HepG2 (cell line): ENCODE measurements at regions not wholly inside any gene's neighbourhood (a gene's known extent, or its start where the extent isn't known, plus 50 kb on each side); places are given as distances from the start of the nearest gene placed in this dataset.
A peak's percentile ranks its signal among the peaks of the same experiment; 100 is the strongest.

Experiments
- BRD4 ChIP-seq: sonication (generic); formaldehyde crosslinking; IDR thresholded peaks from 2 replicates; pipeline ENCODE4 v1.4.0; 2020; ENCODE audit warnings: missing genetic modification reagents
- BRF2 ChIP-seq: sonication (generic); formaldehyde crosslinking; IDR thresholded peaks from 2 replicates; pipeline ENCODE4 v1.8.1; 2022; ENCODE audit warnings: mild to moderate bottlenecking, missing genetic modification reagents
- FOXC1 ChIP-seq: sonication (generic); formaldehyde crosslinking; IDR thresholded peaks from 2 replicates; pipeline ENCODE4 v1.8.0; 2022; ENCODE audit warnings: mild to moderate bottlenecking, missing genetic modification reagents, borderline replicate concordance
- MXI1 ChIP-seq: IDR thresholded peaks from 3 replicates; pipeline ENCODE4 v1.6.1; 2012; ENCODE audit warnings: low read depth, low read length, inconsistent platforms, borderline replicate concordance
- POLR2AphosphoS2 ChIP-seq: IDR thresholded peaks from 2 replicates; pipeline ENCODE4 v1.6.1; 2011; ENCODE audit warnings: low read depth, low read length, improper control_type of control experiment
- PTBP1 ChIP-seq: fragments of 200-400 bp; formaldehyde crosslinking; IDR thresholded peaks from 2 replicates; pipeline ENCODE4 v1.6.1; 2018; ENCODE audit warnings: low read length, low read depth; ENCODE audit not compliant: poor library complexity, severe bottlenecking
- RARG ChIP-seq: sonication (generic); formaldehyde crosslinking; IDR thresholded peaks from 2 replicates; pipeline ENCODE4 v1.4.0; 2020; ENCODE audit warnings: low read depth, mild to moderate bottlenecking, missing genetic modification reagents
- RERE ChIP-seq: IDR thresholded peaks from 2 replicates; pipeline ENCODE4 v1.6.1; 2016; ENCODE audit warnings: low read depth, missing genetic modification reagents, missing compliant biosample characterization
- SP4 ChIP-seq: sonication (generic); formaldehyde crosslinking; IDR thresholded peaks from 2 replicates; pipeline ENCODE4 v1.8.1; 2023; ENCODE audit warnings: mild to moderate bottlenecking, missing genetic modification reagents
- XBP1 ChIP-seq: sonication (generic); formaldehyde crosslinking; IDR thresholded peaks from 2 replicates; pipeline ENCODE4 v1.5.0; 2020; ENCODE audit warnings: missing genetic modification reagents
- ZFP37 ChIP-seq: sonication (generic); formaldehyde crosslinking; IDR thresholded peaks from 2 replicates; pipeline ENCODE4 v1.4.0; 2020; ENCODE audit warnings: missing genetic modification reagents, borderline replicate concordance
- ZMYM2 ChIP-seq: sonication (generic); formaldehyde crosslinking; IDR thresholded peaks from 2 replicates; pipeline ENCODE4 v1.8.0; 2022; ENCODE audit warnings: mild to moderate bottlenecking, missing genetic modification reagents
- ZNF563 ChIP-seq: sonication (generic); formaldehyde crosslinking; IDR thresholded peaks from 2 replicates; pipeline ENCODE4 v1.8.0; 2022; ENCODE audit warnings: mild to moderate bottlenecking, moderate library complexity, missing genetic modification reagents
- ZNF672 ChIP-seq: sonication (generic); formaldehyde crosslinking; IDR thresholded peaks from 2 replicates; pipeline ENCODE4 v1.8.1; 2022; ENCODE audit warnings: missing genetic modification reagents
- ZNF687 ChIP-seq: sonication (generic); formaldehyde crosslinking; IDR thresholded peaks from 2 replicates; pipeline ENCODE4 v1.5.1; 2020; ENCODE audit warnings: mild to moderate bottlenecking, missing genetic modification reagents, moderate library complexity
- ZNF773 ChIP-seq: sonication (generic); formaldehyde crosslinking; IDR thresholded peaks from 2 replicates; pipeline ENCODE4 v1.4.0; 2020; ENCODE audit warnings: missing genetic modification reagents, borderline replicate concordance

- TF ChIP-seq RERE (no peak), BRD4 (CRISPR knock-in tag) (peak; percentile 77), ZMYM2 (no peak; the same call in 1 of the 2 replicates), MXI1 (peak; percentile 70; the same call in 1 of the 3 replicates), ZNF672 (CRISPR knock-in tag) (0 out of 2 replicates have a peak, but pooled peaks have one; percentile 58), RARG (no peak), BRF2 (CRISPR knock-in tag) (peak; percentile 81), FOXC1 (CRISPR knock-in tag) (peak; percentile 79; the same call in 1 of the 2 replicates), ZFP37 (CRISPR knock-in tag) (0 out of 2 replicates have a peak, but pooled peaks have one; percentile 21), SP4 (CRISPR knock-in tag) (no peak), ZNF773 (peak; percentile 84), XBP1 (CRISPR knock-in tag) (no peak), PTBP1 (peak; percentile 67), ZNF687 (CRISPR knock-in tag) (peak; percentile 96), POLR2AphosphoS2 (no peak), ZNF563 (peak; percentile 92)
Observed at GRCh38 chr6:28586962-28587745, 61.5 kb downstream of the GPX5 start (continued).
